Mesodermal cell (in vitro differentiated cells): ENCODE measurements at regions not wholly inside any gene's neighbourhood (a gene's known extent, or its start where the extent isn't known, plus 50 kb on each side); places are given as distances from the start of the nearest gene placed in this dataset.

Source experiments
- H3K27ac ChIP-seq: 2 replicates; pipeline ENCODE4 v1.7.0; 2013; ENCODE audit warnings: mild to moderate bottlenecking, low read depth, low read length, moderate library complexity; ENCODE audit not compliant: severe bottlenecking
- H3K36me3 ChIP-seq: 2 replicates; pipeline ENCODE4 v1.7.1; 2013; ENCODE audit warnings: mild to moderate bottlenecking, low read length, moderate library complexity; ENCODE audit not compliant: control insufficient read depth, insufficient read depth
- H3K4me1 ChIP-seq: one replicate; pipeline ENCODE4 v1.7.1; 2013; ENCODE audit warnings: mild to moderate bottlenecking, low read length; ENCODE audit not compliant: insufficient read depth, control insufficient read depth, poor library complexity, severe bottlenecking
- H3K4me3 ChIP-seq: 2 replicates; pipeline ENCODE4 v1.7.0; 2013; ENCODE audit warnings: low read length, control low read depth, mild to moderate bottlenecking; ENCODE audit not compliant: insufficient read depth, poor library complexity, severe bottlenecking; ENCODE audit errors: extremely low read depth
- H3K9me3 ChIP-seq: 2 replicates; pipeline ENCODE4 v1.7.1; 2013; ENCODE audit warnings: mild to moderate bottlenecking, low read length, moderate library complexity; ENCODE audit not compliant: control insufficient read depth
- WGBS, 2 experiments: methylation state at CpG; one replicate each; pipeline ENCODE4 v1.1.5; 2013; ENCODE audit warnings: missing lambda C conversion rate in 2 of 2; ENCODE audit not compliant: insufficient coverage in 2 of 2; 5-methylcytosine and 5-hydroxymethylcytosine counted together

- Histone ChIP-seq H3K36me3 (no peaks in the 10 kb centered on the region), H3K4me3 (no peak overlapping the region), H3K9me3 (no peaks in the 10 kb centered on the region), H3K4me1 (no peaks in the 10 kb centered on the region), H3K27ac (no peak overlapping the region)
- WGBS, 2 experiments, result 84 to 92% methylated on average over 3 of the region's 7 CpGs
These were observed 355.1 kb downstream of the USP25 start for GRCh38 chr21:16084776-16085364.

DNA sequence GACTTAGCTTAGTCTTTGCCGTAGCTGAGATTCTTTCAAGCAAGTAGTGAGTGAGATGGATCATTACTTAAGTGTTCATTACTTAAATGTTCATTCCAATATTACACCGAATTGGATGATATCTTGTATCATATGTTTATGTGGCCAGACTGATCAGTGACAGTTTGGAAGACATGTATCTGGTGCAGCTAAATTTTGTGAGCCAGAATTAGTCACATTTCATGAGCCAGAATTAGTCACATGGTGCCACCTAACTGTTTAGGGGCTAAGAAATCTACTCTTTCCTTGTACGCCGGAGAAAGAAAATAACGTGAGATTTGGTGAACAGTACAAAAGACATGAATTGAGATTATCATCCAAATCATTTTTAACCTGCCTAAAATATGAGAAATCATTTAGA, 355.6 kb downstream of the USP25 start:
- Histone ChIP-seq H3K4me3 (no peak overlapping the region), H3K4me1 (no peaks in the 10 kb centered on the region), H3K27ac (no peak overlapping the region), H3K9me3 (no peaks in the 10 kb centered on the region), H3K36me3 (no peaks in the 10 kb centered on the region)
- WGBS, 2 experiments, result 100% methylated on average over 1 of the region's 5 CpGs; no CpG with 5 or more reads in 1 of the 2 experiments

- H3K4me1 ChIP-seq, result no peaks in the 10 kb centered on the region
- no peaks in the 10 kb centered on the region for H3K9me3 ChIP-seq
- H3K4me3 ChIP-seq, result no peak overlapping the region
- no peaks in the 10 kb centered on the region for H3K36me3 ChIP-seq
- WGBS, 2 experiments, result 100% methylated on average over 1 of the region's 4 CpGs; no CpG with 5 or more reads in 1 of the 2 experiments
- no peak overlapping the region for H3K27ac ChIP-seq
These were observed 356.3 kb downstream of the USP25 start for GRCh38 chr21:16086121-16086520.

- no peaks in the 10 kb centered on the region for H3K9me3 ChIP-seq
- no peak overlapping the region for H3K4me3 ChIP-seq
- H3K36me3 ChIP-seq, result no peaks in the 10 kb centered on the region
- H3K4me1 ChIP-seq, result no peaks in the 10 kb centered on the region
- no peak overlapping the region for H3K27ac ChIP-seq
- WGBS, 2 experiments, result 86 to 100% methylated on average over 1 of the region's 2 CpGs
These were observed 357.2 kb downstream of the USP25 start for GRCh38 chr21:16086936-16087335.

DNA sequence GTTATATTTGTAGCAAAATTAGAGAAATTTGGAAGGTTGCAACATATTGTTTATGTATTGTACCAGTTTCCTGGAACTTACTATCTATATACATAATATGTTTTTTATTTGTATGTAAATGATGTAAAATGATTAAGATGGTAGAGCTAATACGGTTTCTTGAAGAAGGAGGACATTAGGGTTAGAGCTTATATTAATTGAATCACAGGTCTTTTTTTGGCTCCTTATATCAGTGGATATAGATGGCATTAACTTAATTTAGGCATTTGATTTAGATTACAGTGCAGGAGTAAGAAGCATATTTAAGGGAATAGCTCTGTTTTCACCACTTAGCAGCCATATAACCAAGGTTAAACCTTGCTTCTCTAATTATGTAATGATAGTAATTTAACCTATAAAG, 357.7 kb downstream of the USP25 start:
- H3K36me3 ChIP-seq, result no peaks in the 10 kb centered on the region
- H3K27ac ChIP-seq, result no peak overlapping the region
- 100% methylated on average over 1 of the region's 1 CpG; no CpG with 5 or more reads in 1 of the 2 experiments for WGBS, 2 experiments
- H3K4me3 ChIP-seq, result no peak overlapping the region
- H3K9me3 ChIP-seq, result no peaks in the 10 kb centered on the region
- no peaks in the 10 kb centered on the region for H3K4me1 ChIP-seq

DNA sequence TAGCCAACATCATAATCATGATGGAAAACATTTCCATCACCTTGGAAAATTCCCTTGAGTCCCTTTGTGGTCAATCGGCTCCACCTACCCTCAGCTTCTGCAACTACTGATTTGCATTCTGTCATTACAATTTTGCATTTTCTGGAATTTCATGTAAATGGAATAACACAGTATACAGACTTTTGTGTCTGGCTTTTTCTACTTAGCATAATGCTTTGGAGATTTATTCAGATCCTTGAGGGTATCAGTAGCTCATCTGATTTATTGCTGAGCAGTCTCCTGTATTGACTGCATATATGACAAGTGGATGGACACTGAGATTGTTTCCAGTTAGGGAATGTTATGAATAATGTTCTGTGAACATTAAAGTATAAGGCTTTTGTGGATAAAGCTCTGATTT, 358.3 kb downstream of the USP25 start:
- H3K27ac ChIP-seq, result no peak overlapping the region
- H3K4me3 ChIP-seq, result no peak overlapping the region
- no peaks in the 10 kb centered on the region for H3K36me3 ChIP-seq
- no peaks in the 10 kb centered on the region for H3K9me3 ChIP-seq
- no CpG with 5 or more reads among the region's 1 CpG for WGBS, 2 experiments
- H3K4me1 ChIP-seq, result no peaks in the 10 kb centered on the region

DNA sequence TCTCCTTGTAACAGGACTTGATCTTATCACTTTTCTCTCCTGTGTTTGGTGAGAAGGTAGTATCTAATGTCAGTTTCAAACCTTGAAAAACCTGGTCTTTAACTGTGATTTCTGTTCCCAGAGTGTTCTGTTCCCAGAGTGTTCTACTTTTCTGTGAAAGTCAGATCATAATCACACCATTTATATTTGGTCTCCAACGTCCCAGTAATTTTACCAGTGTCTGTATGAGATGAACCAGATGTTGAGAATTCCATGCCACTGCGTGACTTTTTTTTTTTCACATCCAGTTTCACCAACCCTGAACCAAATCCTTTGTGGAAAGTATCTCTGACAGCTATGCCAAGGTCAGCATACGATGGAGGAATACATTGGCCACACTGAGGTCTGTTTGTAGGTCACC, 365.2 kb downstream of the USP25 start:
- Histone ChIP-seq H3K36me3 (no peaks in the 10 kb centered on the region), H3K9me3 (no peaks in the 10 kb centered on the region), H3K4me1 (no peaks in the 10 kb centered on the region), H3K4me3 (no peak overlapping the region), H3K27ac (no peak overlapping the region)
- 82 to 83% methylated on average over 1 to 2 of the region's 3 CpGs for WGBS, 2 experiments

DNA sequence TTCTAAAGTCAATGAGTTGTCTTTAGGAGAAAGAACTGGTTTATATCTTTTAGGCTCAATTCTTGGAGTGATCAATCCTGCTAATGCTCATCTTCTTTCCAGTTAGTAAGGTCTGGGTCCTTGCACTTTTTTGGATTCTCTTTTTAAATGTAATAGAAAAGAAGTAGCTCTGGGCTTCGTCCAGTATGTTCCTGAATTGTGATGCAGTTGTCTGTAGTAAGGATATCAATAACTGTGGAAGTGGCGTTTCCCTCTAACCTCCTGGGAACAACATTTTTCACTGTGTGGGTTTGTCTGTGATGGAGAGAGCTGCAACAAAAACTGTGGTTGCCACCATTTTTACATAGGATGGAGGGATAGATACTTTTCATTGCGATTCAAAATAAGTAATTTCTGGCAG, 367.2 kb downstream of the USP25 start:
- H3K36me3 ChIP-seq, result no peaks in the 10 kb centered on the region
- H3K27ac ChIP-seq, result no peak overlapping the region
- no peaks in the 10 kb centered on the region for H3K4me1 ChIP-seq
- no peaks in the 10 kb centered on the region for H3K9me3 ChIP-seq
- no peak overlapping the region for H3K4me3 ChIP-seq
- WGBS, 2 experiments, result no CpG with 5 or more reads among the region's 3 CpGs

GRCh38 chr21:16102113-16102512, 372.3 kb downstream of the USP25 start:
- Histone ChIP-seq H3K4me1 (no peaks in the 10 kb centered on the region), H3K27ac (no peak overlapping the region), H3K9me3 (peaks cover 4% of the 10 kb centered on the region), H3K36me3 (no peaks in the 10 kb centered on the region), H3K4me3 (no peak overlapping the region)
- 100% methylated on average over 1 of the region's 2 CpGs; no CpG with 5 or more reads in 1 of the 2 experiments for WGBS, 2 experiments

- H3K4me3 ChIP-seq, result no peak overlapping the region
- 100% methylated on average over 2 of the region's 3 CpGs; no CpG with 5 or more reads in 1 of the 2 experiments for WGBS, 2 experiments
- H3K27ac ChIP-seq, result no peak overlapping the region
- peaks cover 4% of the 10 kb centered on the region for H3K9me3 ChIP-seq
- no peaks in the 10 kb centered on the region for H3K4me1 ChIP-seq
- no peaks in the 10 kb centered on the region for H3K36me3 ChIP-seq
These were observed 378.8 kb downstream of the USP25 start for GRCh38 chr21:16108561-16109075.

DNA sequence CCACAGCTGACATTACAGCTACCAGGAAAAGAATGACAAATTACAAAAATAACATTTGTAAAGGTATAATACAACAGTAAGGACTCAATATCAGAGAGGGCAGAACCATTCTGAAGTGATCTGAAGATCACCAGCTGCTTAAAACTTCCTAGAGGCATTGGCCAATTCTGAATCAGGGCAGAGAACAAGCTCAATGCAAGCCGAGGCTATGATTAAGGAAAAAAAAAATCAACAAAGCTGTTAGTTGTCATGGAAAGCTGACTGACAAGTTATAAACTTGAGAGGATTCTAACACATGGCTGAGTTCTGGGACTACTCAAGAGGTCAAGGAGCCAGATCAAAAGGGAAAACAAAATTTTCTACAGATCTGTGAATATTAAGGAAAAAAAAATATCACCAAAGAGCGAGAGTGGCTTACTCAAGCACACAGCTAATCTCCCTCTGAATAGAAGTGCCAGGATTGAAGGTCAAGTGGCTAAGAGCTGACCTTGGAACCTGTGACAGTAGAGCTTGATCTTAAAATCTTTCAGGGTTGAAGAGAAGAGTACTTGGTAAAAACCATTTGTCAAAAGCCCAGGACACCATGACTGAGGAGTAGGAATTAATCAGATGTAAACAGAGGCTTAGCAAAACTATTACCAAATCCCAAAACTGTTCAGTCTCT, 383.4 kb downstream of the USP25 start:
- H3K4me1 ChIP-seq, result no peaks in the 10 kb centered on the region
- 71 to 100% methylated on average over 1 of the region's 2 CpGs for WGBS, 2 experiments
- H3K27ac ChIP-seq, result no peak overlapping the region
- no peaks in the 10 kb centered on the region for H3K36me3 ChIP-seq
- H3K4me3 ChIP-seq, result no peak overlapping the region
- no peaks in the 10 kb centered on the region for H3K9me3 ChIP-seq
